ENCODE measurements at regions not wholly inside any gene's neighbourhood (a gene's known extent, or its start where the extent isn't known, plus 50 kb on each side); places are given as distances from the start of the nearest gene placed in this dataset.

DNA sequence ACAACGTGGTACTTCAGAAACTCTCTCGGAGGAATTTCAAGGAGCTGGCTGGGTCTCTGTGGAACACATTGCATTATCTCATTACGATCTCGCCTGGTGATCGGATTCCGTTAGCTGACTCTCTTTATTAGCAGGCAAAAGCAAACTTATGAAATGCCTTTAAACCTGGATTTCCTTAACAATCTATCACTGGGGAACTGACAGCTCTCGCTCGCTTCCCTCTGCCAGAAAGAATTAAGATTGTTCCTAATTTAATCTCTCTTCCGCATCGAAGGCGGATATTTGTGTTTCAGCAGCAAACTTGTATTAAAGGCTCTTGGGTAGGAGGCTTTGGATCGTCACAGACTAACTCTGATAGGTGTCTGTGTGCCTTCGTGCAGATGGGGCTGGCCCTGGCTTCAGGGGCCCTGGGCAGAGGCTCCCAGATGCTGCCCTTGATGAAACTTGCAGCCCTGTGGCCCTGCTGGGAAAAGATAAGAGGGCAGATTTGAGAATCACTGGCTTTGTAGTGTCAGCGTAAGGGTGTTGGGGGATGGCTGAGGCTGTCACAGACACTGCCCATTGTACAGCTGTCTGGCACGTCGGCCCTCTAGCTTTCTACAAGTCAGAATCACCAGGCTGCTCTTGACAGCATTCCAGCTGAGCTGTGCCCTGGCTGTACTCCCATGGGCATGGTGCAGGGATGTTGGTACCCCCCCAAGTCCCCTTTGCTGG lies 162.2 kb upstream of the NECTIN1 start:
- Histone ChIP-seq H3K4me1 (replicated peaks in 1 of 2; ENCODE audit: control insufficient read depth in 2 of 2, insufficient read depth in 2 of 2, low read length in 2 of 2) (no peaks in the 10 kb centered on the region), H3K9ac (ENCODE audit: insufficient read depth in 1 of 2, low read depth in 2 of 2, low read length in 2 of 2) (no peak overlapping the region), H3K27ac (ENCODE audit: extremely low read depth, low read depth, low read length) (no peak overlapping the region), H3K27me3 (ENCODE audit: control insufficient read depth in 2 of 2, insufficient read depth in 2 of 2, low read length in 2 of 2) (peaks cover 11 to 49% of the 10 kb centered on the region in 2 experiments; a peak in 3 of 5 replicates), H3K36me3 (ENCODE audit: control insufficient read depth, insufficient read depth, low read length) (no peaks in the 10 kb centered on the region), H3K4me3 (no peak overlapping the region), H3K9me3 (replicated peaks; ENCODE audit: control insufficient read depth, insufficient read depth, low read depth, low read length) (no peaks in the 10 kb centered on the region), H4K20me1 (replicated peaks; ENCODE audit: control insufficient read depth, insufficient read depth, low read length) (0 out of 2 replicates have a peak, but pooled peaks cover 10% of the 10 kb centered on the region), H3K4me2 (ENCODE audit: insufficient read depth, low read length) (no peak overlapping the region), H3K79me2 (ENCODE audit: control insufficient read depth, insufficient read depth, low read length) (no peaks in the 10 kb centered on the region), H2AFZ (ENCODE audit: low read depth, low read length) (no peak overlapping the region), H3K9me1 (ENCODE audit: control insufficient read depth, insufficient read depth, low read length) (no peaks in the 10 kb centered on the region)
- DNase-seq (ENCODE audit: extremely low read depth in 1 of 4, low spot score in 3 of 4), result no peak
- BruUV-seq (replicated peaks), result no TSS peak
- POLR2A ChIA-PET, result interaction anchor here (1.0 kb wide), 1 partner anchor 12 kb away, joined by 3 read pairs; no protein-coding TSS in a partner anchor
- no peak for ATAC-seq
- in situ Hi-C loops (cut with MboI), result no loop called here
- FAIRE-seq, result no peak
- CTCF ChIA-PET (ENCODE audit: low intra/inter-chr PET ratio), result no interaction called here
- WGBS (ENCODE audit: insufficient coverage, low coverage, missing lambda C conversion rate), result 0% methylated on average over 16 of the region's 16 CpGs
- intact Hi-C loops (cut with micrococcal nuclease), result no loop called here
- no peak for TF ChIP-seq ZZZ3 (IDR thresholded peaks at IDR 0.05)
- no peak for TF ChIP-seq KLF13 (tag; IDR thresholded peaks at IDR 0.05; ENCODE audit: borderline replicate concordance, low read depth)
- no peak for TF ChIP-seq ZNF695 (CRISPR knock-in tag; IDR thresholded peaks at IDR 0.05)
- no peak for TF ChIP-seq CBX2 (IDR thresholded peaks at IDR 0.05; ENCODE audit: insufficient read depth, low read length, poor library complexity, severe bottlenecking)

DNA sequence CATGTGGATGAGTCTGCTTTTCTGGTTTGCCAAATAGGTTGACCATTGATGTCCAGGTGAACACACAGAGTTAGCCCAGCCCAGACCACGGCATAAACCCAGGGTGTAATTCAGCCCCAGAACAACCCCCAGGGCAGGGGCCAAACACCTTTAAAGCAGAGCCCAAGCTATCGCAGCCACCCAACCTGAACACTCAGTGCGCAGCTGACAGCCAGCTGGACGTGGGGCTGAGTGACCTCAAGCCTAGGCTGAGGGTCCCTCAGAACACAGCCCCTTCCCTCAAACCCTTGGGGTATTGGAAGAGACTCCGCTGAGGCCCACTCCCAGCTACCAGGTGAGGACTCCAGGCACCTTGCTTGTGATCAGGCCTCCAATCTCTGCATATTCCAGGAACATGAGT lies 161.5 kb upstream of the NECTIN1 start:
- no peak for ATAC-seq
- ChIA-PET CTCF (ENCODE audit: low intra/inter-chr PET ratio) (no interaction called here), POLR2A (no interaction called here)
- TF ChIP-seq CREM (IDR thresholded peaks at IDR 0.05; ENCODE audit: low read depth) (no peak), MAFK (IDR thresholded peaks at IDR 0.05; ENCODE audit: low read length) (no peak), SRSF9 (IDR thresholded peaks at IDR 0.05; ENCODE audit: borderline replicate concordance, low read depth, low read length) (no peak)
- WGBS (ENCODE audit: insufficient coverage, low coverage, missing lambda C conversion rate), result 0% methylated on average over 5 of the region's 5 CpGs
- Histone ChIP-seq H3K9ac (ENCODE audit: insufficient read depth in 1 of 2, low read depth in 2 of 2, low read length in 2 of 2) (no peak overlapping the region), H2AFZ (ENCODE audit: low read depth, low read length) (no peak overlapping the region), H3K4me1 (replicated peaks in 1 of 2; ENCODE audit: control insufficient read depth in 2 of 2, insufficient read depth in 2 of 2, low read length in 2 of 2) (no peaks in the 10 kb centered on the region), H3K27ac (ENCODE audit: extremely low read depth, low read depth, low read length) (no peak overlapping the region), H3K4me3 (no peak overlapping the region), H3K9me1 (ENCODE audit: control insufficient read depth, insufficient read depth, low read length) (no peaks in the 10 kb centered on the region), H3K27me3 (ENCODE audit: control insufficient read depth in 2 of 2, insufficient read depth in 2 of 2, low read length in 2 of 2) (peaks cover 11 to 49% of the 10 kb centered on the region in 2 experiments; a peak in 3 of 5 replicates), H3K4me2 (ENCODE audit: insufficient read depth, low read length) (no peak overlapping the region), H3K79me2 (ENCODE audit: control insufficient read depth, insufficient read depth, low read length) (no peaks in the 10 kb centered on the region), H3K9me3 (replicated peaks; ENCODE audit: control insufficient read depth, insufficient read depth, low read depth, low read length) (no peaks in the 10 kb centered on the region), H4K20me1 (replicated peaks; ENCODE audit: control insufficient read depth, insufficient read depth, low read length) (0 out of 2 replicates have a peak, but pooled peaks cover 10% of the 10 kb centered on the region), H3K36me3 (ENCODE audit: control insufficient read depth, insufficient read depth, low read length) (no peaks in the 10 kb centered on the region)
- intact Hi-C loops (cut with micrococcal nuclease), result no loop called here
- no peak for DNase-seq (ENCODE audit: extremely low read depth in 1 of 4, low spot score in 3 of 4)
- in situ Hi-C loops (cut with MboI), result no loop called here
- FAIRE-seq, result no peak
- no TSS peak for BruUV-seq (replicated peaks)

Data from K562 (cell line).